Mucosa of descending colon (tissue), 3 donors: ENCODE measurements at regions not wholly inside any gene's neighbourhood (a gene's known extent, or its start where the extent isn't known, plus 50 kb on each side); places are given as distances from the start of the nearest gene placed in this dataset.

Source experiments
- ATAC-seq: fragments of 200-7000 bp; cut with Tn5 transposase; one replicate; pipeline ENCODE4 v1.9.1; 2020; ENCODE audit warnings: mild to moderate bottlenecking, moderate library complexity
- DNase-seq, 3 donors: peaks; one replicate each; pipeline ENCODE4 v3.0.0-alpha.2; 2020
- H3K36me3 ChIP-seq: fragments of 200-600 bp; one replicate; pipeline ENCODE4 v1.8.0; 2021; ENCODE audit warnings: low read depth, mild to moderate bottlenecking
- H3K4me1 ChIP-seq: fragments of 200-600 bp; one replicate; pipeline ENCODE4 v1.8.0; 2021; ENCODE audit warnings: low read depth, mild to moderate bottlenecking
- H3K4me3 ChIP-seq: fragments of 200-600 bp; one replicate; pipeline ENCODE4 v1.8.0; 2021; ENCODE audit warnings: mild to moderate bottlenecking
- H3K9me3 ChIP-seq: fragments of 200-600 bp; one replicate; pipeline ENCODE4 v1.8.0; 2021; ENCODE audit warnings: mild to moderate bottlenecking
- CTCF ChIP-seq: fragments of 200-600 bp; IDR thresholded peaks from one replicate; pipeline ENCODE4 v1.8.0; 2022; ENCODE audit warnings: antibody characterized with exemption, mild to moderate bottlenecking
- intact Hi-C, 2 donors: fragments of 100-400 bp; cut with DNase I in 1 of 2; cut with micrococcal nuclease in 1 of 2; formaldehyde crosslinking; loops; one replicate each; pipeline versions ENCODE4 v1.11.0 to v1.11.1; 2022; cut with DNase I, micrococcal nuclease
- donor health status: DM: no; HTN: no; CAD: no; lungs with moderate emphysema.
- donor health status: DM: no; HTN: no; CAD: no.
- donor health status: DM: no; HTN: yes; CAD: no.

DNA sequence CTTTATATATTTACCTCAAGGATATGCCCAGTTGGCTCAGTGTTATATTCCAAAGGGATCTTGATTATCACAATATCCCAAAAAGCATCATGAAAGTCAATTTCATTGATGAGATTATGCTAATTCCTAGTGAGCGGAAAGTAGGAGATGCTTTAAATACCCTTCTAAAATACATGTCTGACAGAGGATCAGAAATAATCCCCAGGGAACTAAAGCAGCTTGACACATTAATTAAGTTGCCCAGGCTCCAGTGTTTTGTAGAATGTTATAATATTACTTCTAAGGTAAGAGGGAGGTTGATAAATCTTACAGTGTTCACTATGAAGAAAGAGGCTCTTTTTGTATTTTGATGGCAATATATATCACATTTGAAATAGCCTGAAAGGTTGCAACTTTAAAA lies 767.5 kb upstream of the ROBO1 start:
- H3K4me3 ChIP-seq, result no peak overlapping the region
- no peak for DNase-seq
- TF ChIP-seq CTCF, result no peak
- H3K9me3 ChIP-seq, result no peaks in the 10 kb centered on the region
- ATAC-seq, result no peak
- H3K4me1 ChIP-seq, result no peaks in the 10 kb centered on the region
- H3K36me3 ChIP-seq, result no peaks in the 10 kb centered on the region
- intact Hi-C loops, result no loop called here

DNA sequence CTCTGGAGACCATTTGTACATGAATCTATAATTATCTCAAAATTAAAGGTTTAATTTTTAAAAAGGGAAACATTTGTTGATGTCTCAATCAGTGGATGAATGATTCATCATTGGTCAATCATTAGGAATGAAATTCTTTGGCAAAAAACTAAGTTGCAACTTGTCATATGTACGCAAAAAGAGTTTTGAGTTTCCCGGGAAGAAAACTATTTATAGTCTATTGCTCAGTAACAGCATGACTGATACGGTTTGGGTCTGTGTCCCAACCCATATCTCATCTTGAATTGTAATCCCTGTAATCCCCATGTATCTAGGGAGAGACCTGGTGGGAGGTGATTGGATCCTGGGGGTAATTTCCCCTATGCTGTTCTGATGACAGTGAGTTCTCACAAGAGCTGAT lies 765.8 kb upstream of the ROBO1 start:
- no peak for TF ChIP-seq CTCF
- no peaks in the 10 kb centered on the region for H3K9me3 ChIP-seq
- no peaks in the 10 kb centered on the region for H3K4me1 ChIP-seq
- DNase-seq (no peak), ATAC-seq (no peak)
- no peak overlapping the region for H3K4me3 ChIP-seq
- H3K36me3 ChIP-seq, result no peaks in the 10 kb centered on the region
- intact Hi-C loops, result no loop called here

GRCh38 chr3:80526153-80526552 lies 758.4 kb upstream of the ROBO1 start:
- ATAC-seq (no peak), DNase-seq (no peak)
- no peak overlapping the region for H3K4me3 ChIP-seq
- no peaks in the 10 kb centered on the region for H3K9me3 ChIP-seq
- no peaks in the 10 kb centered on the region for H3K4me1 ChIP-seq
- intact Hi-C loops, result no loop called here
- H3K36me3 ChIP-seq, result no peaks in the 10 kb centered on the region
- TF ChIP-seq CTCF, result no peak

DNA sequence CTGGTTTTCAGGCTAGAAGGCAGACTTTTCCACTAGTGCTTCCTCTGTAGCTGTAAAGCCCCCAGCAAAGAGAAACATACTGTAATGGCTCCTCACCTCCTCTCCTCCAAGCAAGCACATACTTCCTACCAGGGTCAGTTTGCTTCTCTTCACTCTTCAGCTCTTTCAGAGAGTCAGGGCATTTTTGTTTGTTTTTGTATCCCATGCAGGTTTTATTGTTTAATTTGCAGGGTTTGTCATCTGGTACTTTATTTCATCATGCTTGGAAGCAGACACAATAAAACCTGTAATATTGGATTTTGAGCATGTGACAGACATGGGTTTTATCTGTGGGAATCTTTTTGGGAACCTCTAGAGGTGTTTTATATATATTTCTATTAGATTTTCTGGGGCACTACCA lies 753.3 kb upstream of the ROBO1 start:
- no peaks in the 10 kb centered on the region for H3K4me1 ChIP-seq
- no peak for TF ChIP-seq CTCF
- DNase-seq (no peak), ATAC-seq (no peak)
- no peaks in the 10 kb centered on the region for H3K9me3 ChIP-seq
- intact Hi-C loops, result no loop called here
- H3K36me3 ChIP-seq, result no peaks in the 10 kb centered on the region
- no peak overlapping the region for H3K4me3 ChIP-seq

- Histone ChIP-seq H3K4me3 (no peak overlapping the region), H3K36me3 (no peaks in the 10 kb centered on the region), H3K9me3 (no peaks in the 10 kb centered on the region), H3K4me1 (no peaks in the 10 kb centered on the region)
- intact Hi-C loops, result no loop called here
- TF ChIP-seq CTCF, result no peak
- ATAC-seq (no peak), DNase-seq (no peak)
These were observed 751.6 kb upstream of the ROBO1 start for GRCh38 chr3:80519436-80519835.

GRCh38 chr3:80496452-80496851 lies 728.7 kb upstream of the ROBO1 start:
- H3K9me3 ChIP-seq, result peaks cover 4% of the 10 kb centered on the region
- H3K4me3 ChIP-seq, result no peak overlapping the region
- no peaks in the 10 kb centered on the region for H3K36me3 ChIP-seq
- no peak for ATAC-seq
- H3K4me1 ChIP-seq, result no peaks in the 10 kb centered on the region
- intact Hi-C loops, result no loop called here
- TF ChIP-seq CTCF, result no peak
- peak in 1 of 3 donors; percentile 34 for DNase-seq
